ENCODE measurements at regions not wholly inside any gene's neighbourhood (a gene's known extent, or its start where the extent isn't known, plus 50 kb on each side); places are given as distances from the start of the nearest gene placed in this dataset.

DNA sequence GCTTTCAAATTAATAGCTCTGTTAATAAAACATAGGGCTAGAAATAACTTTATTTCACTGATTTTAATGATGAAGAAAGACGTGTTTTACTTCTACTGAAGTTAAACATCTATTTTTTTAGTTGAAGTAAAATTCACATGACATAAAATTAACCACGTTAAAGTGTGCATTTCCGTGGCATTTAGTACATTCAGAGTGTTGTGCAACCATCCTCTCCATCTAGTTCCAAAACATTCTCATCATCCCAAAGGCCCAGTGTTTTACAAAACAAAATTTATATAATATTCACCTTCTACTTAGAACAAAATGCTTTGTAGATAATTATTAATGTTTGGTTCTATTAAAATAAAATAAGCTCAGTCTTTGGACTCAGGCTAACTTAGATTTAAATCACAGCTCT, 108.5 kb upstream of the GNG12 start:
- no peak for TF ChIP-seq EZH2 (IDR thresholded peaks at IDR 0.05; ENCODE audit: borderline replicate concordance, low read length)
- TF ChIP-seq, protein P1, sequence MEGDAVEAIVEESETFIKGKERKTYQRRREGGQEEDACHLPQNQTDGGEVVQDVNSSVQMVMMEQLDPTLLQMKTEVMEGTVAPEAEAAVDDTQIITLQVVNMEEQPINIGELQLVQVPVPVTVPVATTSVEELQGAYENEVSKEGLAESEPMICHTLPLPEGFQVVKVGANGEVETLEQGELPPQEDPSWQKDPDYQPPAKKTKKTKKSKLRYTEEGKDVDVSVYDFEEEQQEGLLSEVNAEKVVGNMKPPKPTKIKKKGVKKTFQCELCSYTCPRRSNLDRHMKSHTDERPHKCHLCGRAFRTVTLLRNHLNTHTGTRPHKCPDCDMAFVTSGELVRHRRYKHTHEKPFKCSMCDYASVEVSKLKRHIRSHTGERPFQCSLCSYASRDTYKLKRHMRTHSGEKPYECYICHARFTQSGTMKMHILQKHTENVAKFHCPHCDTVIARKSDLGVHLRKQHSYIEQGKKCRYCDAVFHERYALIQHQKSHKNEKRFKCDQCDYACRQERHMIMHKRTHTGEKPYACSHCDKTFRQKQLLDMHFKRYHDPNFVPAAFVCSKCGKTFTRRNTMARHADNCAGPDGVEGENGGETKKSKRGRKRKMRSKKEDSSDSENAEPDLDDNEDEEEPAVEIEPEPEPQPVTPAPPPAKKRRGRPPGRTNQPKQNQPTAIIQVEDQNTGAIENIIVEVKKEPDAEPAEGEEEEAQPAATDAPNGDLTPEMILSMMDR (conservative IDR thresholded peaks at IDR 0.05 in 1 of 2, IDR thresholded peaks at IDR 0.05 in 1 of 2; ENCODE audit: extremely low read depth in 1 of 2, insufficient read depth in 1 of 2, low read depth in 1 of 2, low read length in 2 of 2), result no peak

All from mammary epithelial cell (primary cell).